MV-4-11 (cell line): ENCODE measurements at regions not wholly inside any gene's neighbourhood (a gene's known extent, or its start where the extent isn't known, plus 50 kb on each side); places are given as distances from the start of the nearest gene placed in this dataset.
"Not testable (repeated sequence)": the region's sequence is repeated elsewhere in the genome, so short reads cannot be mapped to it uniquely, and the experiment has no call there.

Experiments
- DNase-seq: peaks from one replicate; lab custom pipeline; 2025; lab: John Stamatoyannopoulos, UW

GRCh38 chr2:234725528-234726264, 226.1 kb upstream of the SH3BP4 start:
- no peak for DNase-seq

GRCh38 chr2:234724850-234725249, 227.0 kb upstream of the SH3BP4 start:
- DNase-seq: no peak

GRCh38 chr2:234723400-234723799, 226.5 kb upstream of the ARL4C start:
- no peak for DNase-seq

- no peak for DNase-seq
Measured at GRCh38 chr2:234722176-234722575, 225.3 kb upstream of the ARL4C start.

- no peak for DNase-seq
Measured at GRCh38 chr2:234719116-234719716, 222.3 kb upstream of the ARL4C start.

GRCh38 chr2:234716271-234716670, 219.4 kb upstream of the ARL4C start:
- no peak for DNase-seq

GRCh38 chr2:234715671-234716250, 218.9 kb upstream of the ARL4C start:
- no peak for DNase-seq

- DNase-seq: no peak
Measured at GRCh38 chr2:234714711-234715110, 217.8 kb upstream of the ARL4C start.

GRCh38 chr2:234712421-234712935, 215.6 kb upstream of the ARL4C start:
- DNase-seq: no peak

- DNase-seq: no peak
Measured at GRCh38 chr2:234711308-234711707, 214.4 kb upstream of the ARL4C start.

GRCh38 chr2:234710587-234710986, 213.7 kb upstream of the ARL4C start:
- no peak for DNase-seq

GRCh38 chr2:234710066-234710465, 213.2 kb upstream of the ARL4C start:
- no peak for DNase-seq

GRCh38 chr2:234708717-234709116, 211.8 kb upstream of the ARL4C start:
- no peak for DNase-seq

GRCh38 chr2:234708091-234708683, 211.3 kb upstream of the ARL4C start:
- no peak for DNase-seq

- DNase-seq: no peak
Measured at GRCh38 chr2:234706086-234706485, 209.2 kb upstream of the ARL4C start.

- no peak for DNase-seq
Measured at GRCh38 chr2:234705108-234705507, 208.2 kb upstream of the ARL4C start.

- no peak for DNase-seq
Measured at GRCh38 chr2:234703258-234703657, 206.4 kb upstream of the ARL4C start.

GRCh38 chr2:234702731-234703225, 205.9 kb upstream of the ARL4C start:
- no peak for DNase-seq

- DNase-seq: no peak
Measured at GRCh38 chr2:234701841-234702240, 205.0 kb upstream of the ARL4C start.

GRCh38 chr2:234701421-234701820, 204.5 kb upstream of the ARL4C start:
- DNase-seq: no peak

- DNase-seq: no peak
Measured at GRCh38 chr2:234699456-234699855, 202.6 kb upstream of the ARL4C start.

- DNase-seq: not testable (repeated sequence)
Measured at GRCh38 chr2:234697300-234697876, 200.5 kb upstream of the ARL4C start.
